ENCODE measurements at regions not wholly inside any gene's neighbourhood (a gene's known extent, or its start where the extent isn't known, plus 50 kb on each side); places are given as distances from the start of the nearest gene placed in this dataset.

DNA sequence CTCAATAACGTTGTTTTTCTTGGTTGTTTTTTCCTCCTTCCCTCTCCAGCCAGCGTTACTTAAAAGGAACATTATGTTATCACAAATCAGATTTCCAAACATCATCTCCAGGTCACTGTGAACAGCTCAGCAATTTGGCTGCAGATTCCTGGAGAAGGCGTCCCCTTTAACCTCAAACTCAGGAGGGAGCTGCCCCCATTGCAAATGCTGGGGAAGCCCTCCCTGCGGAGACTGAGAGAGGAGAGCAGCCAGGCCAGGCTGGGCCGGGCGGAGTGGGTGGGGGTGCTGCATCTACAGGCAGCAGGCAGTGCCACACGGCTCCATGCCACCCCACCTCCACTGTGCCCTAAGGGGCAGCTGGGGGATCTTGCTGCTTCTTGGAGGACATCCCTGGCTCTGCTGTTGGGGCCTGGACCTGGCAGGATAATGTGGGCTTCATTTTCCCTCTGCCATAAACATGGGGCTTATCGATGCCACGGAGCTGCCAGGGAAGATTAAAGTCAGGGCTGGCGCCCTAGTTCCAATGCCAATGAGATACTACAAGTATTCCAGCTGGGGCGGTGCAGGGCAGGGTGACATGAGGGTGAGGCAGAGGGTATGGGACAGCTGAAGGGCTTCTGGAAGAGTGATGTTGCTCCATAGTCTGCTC lies 148.8 kb downstream of the PJA1 start:
- no peaks in the 10 kb centered on the region for H3K36me3 ChIP-seq (ENCODE audit: control insufficient read depth, insufficient read depth, low read length)
- CTCF ChIA-PET = no interaction called here
- H3K27me3 ChIP-seq (ENCODE audit: control insufficient read depth, insufficient read depth, low read length) = no peaks in the 10 kb centered on the region; the same call in 1 of the 2 replicates
- POLR2A ChIA-PET = no interaction called here
- TF ChIP-seq, protein P1, sequence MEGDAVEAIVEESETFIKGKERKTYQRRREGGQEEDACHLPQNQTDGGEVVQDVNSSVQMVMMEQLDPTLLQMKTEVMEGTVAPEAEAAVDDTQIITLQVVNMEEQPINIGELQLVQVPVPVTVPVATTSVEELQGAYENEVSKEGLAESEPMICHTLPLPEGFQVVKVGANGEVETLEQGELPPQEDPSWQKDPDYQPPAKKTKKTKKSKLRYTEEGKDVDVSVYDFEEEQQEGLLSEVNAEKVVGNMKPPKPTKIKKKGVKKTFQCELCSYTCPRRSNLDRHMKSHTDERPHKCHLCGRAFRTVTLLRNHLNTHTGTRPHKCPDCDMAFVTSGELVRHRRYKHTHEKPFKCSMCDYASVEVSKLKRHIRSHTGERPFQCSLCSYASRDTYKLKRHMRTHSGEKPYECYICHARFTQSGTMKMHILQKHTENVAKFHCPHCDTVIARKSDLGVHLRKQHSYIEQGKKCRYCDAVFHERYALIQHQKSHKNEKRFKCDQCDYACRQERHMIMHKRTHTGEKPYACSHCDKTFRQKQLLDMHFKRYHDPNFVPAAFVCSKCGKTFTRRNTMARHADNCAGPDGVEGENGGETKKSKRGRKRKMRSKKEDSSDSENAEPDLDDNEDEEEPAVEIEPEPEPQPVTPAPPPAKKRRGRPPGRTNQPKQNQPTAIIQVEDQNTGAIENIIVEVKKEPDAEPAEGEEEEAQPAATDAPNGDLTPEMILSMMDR (IDR thresholded peaks at IDR 0.05; ENCODE audit: insufficient read depth, low read depth, low read length) = no peak
- DNase-seq (ENCODE audit: low read depth) = no peak
- H3K4me3 ChIP-seq (ENCODE audit: low read depth, low read length) = no peak overlapping the region

DNA sequence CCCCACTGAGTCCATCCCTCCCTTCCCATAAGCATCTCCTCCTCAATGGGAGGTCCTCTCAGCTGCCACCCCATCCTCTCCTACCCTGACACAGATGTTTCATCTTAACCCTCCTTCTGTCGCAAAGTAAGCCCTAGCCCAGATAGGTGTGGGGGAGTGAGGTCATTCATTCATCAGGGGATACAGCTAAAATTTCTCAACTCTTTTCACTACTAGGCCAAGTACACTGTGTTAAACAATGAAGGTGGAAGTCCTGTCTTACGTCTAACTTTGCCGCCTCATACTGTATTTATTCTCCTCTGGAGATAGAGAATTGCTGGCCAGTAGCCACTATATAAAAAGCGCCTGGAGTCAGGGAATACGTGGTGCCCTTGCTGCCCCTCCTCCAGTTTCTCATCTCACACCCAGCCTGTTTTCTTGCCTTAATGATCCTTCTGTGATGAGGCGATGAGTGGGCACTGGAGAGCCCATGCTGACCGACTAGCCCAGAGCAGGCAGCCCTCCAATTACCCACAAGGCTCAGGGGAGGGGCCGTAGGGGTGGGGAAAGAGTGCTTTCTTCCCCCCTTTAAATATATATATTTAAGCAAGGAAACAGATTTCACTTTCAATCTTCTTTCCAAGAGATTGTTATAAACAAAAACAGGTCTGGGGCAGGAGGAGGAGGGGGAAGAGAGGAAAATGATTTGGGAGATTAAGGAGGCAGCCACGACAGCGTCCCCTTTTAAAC lies 149.5 kb downstream of the PJA1 start:
- H3K27me3 ChIP-seq (ENCODE audit: control insufficient read depth, insufficient read depth, low read length) = no peaks in the 10 kb centered on the region; the same call in 1 of the 2 replicates
- H3K4me3 ChIP-seq (ENCODE audit: low read depth, low read length) = no peak overlapping the region
- ChIA-PET CTCF (no interaction called here), POLR2A (no interaction called here)
- TF ChIP-seq, protein P1 (IDR thresholded peaks at IDR 0.05; ENCODE audit: insufficient read depth, low read depth, low read length) = no peak
- H3K36me3 ChIP-seq (ENCODE audit: control insufficient read depth, insufficient read depth, low read length) = no peaks in the 10 kb centered on the region
- no peak for DNase-seq (ENCODE audit: low read depth)

DNA sequence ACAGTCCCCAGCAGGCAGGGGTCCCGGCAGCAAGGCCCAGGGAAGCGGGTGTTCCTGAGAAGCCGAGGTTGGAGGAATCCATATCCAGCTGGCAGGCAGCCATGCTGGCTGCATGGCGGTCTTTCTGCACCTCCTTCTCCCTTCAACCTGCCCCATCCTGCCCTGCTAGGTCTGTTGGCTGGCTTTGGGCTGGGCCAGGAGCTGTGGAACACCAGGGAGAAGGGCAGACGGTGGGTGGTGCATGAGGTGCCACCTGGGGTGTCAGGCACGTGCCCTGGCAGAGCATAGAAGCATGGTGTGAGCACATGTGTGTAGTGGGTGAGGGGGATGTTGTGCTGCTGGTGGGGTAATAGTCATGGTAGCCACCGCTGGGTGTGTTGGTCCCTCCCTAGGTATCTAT lies 150.1 kb downstream of the PJA1 start:
- TF ChIP-seq, protein P1 (IDR thresholded peaks at IDR 0.05; ENCODE audit: insufficient read depth, low read depth, low read length) = no peak
- H3K27me3 ChIP-seq (ENCODE audit: control insufficient read depth, insufficient read depth, low read length) = no peaks in the 10 kb centered on the region; the same call in 1 of the 2 replicates
- CTCF ChIA-PET = no interaction called here
- no peaks in the 10 kb centered on the region for H3K36me3 ChIP-seq (ENCODE audit: control insufficient read depth, insufficient read depth, low read length)
- POLR2A ChIA-PET = no interaction called here
- no peak overlapping the region for H3K4me3 ChIP-seq (ENCODE audit: low read depth, low read length)
- no peak for DNase-seq (ENCODE audit: low read depth)

DNA sequence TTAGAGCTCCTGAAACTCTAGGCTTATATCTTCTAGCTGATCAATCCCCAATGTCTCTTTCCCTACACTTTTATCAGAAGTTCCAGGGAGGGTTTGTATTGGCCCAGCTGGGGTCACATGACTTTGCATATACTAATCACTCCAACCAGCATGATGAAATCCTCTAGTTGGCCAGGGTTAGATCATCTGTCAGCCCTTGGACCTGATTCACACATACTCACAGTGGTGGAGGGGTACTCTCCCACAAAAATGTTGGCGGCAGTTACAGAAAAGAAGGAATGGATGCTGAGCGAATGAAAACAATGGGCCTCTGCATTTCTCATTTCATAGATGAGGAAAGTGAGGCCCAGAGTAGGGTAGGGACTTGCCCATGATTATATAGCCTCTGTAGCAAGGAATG lies 151.1 kb downstream of the PJA1 start:
- ChIA-PET CTCF (no interaction called here), POLR2A (no interaction called here)
- TF ChIP-seq, protein P1 (IDR thresholded peaks at IDR 0.05; ENCODE audit: insufficient read depth, low read depth, low read length) = no peak
- H3K4me3 ChIP-seq (ENCODE audit: low read depth, low read length) = no peak overlapping the region
- no peaks in the 10 kb centered on the region for H3K36me3 ChIP-seq (ENCODE audit: control insufficient read depth, insufficient read depth, low read length)
- no peak for DNase-seq (ENCODE audit: low read depth)
- no peaks in the 10 kb centered on the region; the same call in 1 of the 2 replicates for H3K27me3 ChIP-seq (ENCODE audit: control insufficient read depth, insufficient read depth, low read length)

DNA sequence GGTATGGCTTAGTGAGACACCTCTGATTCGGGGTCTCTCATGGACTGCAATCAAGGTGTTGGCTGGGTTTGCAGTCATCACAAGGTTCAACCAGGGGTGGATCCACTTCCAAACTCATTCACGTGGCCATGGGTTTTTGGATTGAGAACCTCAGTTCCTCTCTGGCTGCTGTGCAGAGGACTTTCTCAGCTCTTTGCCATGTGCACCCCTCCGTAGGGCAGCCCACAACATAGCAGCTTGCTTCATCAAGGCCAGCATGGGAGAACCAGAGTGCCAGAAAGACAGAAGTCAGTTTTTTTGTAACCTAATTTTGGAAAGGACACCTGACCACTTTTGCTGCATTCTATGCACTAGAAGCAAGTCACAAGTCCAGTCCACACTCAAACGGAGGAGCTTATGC lies 154.9 kb downstream of the PJA1 start:
- no peak for DNase-seq (ENCODE audit: low read depth)
- POLR2A ChIA-PET = no interaction called here
- Histone ChIP-seq H3K4me3 (ENCODE audit: low read depth, low read length) (no peak overlapping the region), H3K36me3 (ENCODE audit: control insufficient read depth, insufficient read depth, low read length) (no peaks in the 10 kb centered on the region), H3K27me3 (ENCODE audit: control insufficient read depth, insufficient read depth, low read length) (no peaks in the 10 kb centered on the region; the same call in 1 of the 2 replicates)
- CTCF ChIA-PET = no interaction called here
- TF ChIP-seq, protein P1 (IDR thresholded peaks at IDR 0.05; ENCODE audit: insufficient read depth, low read depth, low read length) = no peak

Data from BJ (cell line).